ENCODE measurements at regions not wholly inside any gene's neighbourhood (a gene's known extent, or its start where the extent isn't known, plus 50 kb on each side); places are given as distances from the start of the nearest gene placed in this dataset.
"Not testable (repeated sequence)": the region's sequence is repeated elsewhere in the genome, so short reads cannot be mapped to it uniquely, and the experiment has no call there.

- Histone ChIP-seq H3K4me1 (peaks cover 0 to 8% (median 0%) of the 10 kb centered on the region in 4 donors), H3K9me3 (no peaks in the 10 kb centered on the region), H3K27ac (no peak overlapping the region), H3K27me3 (no peaks in the 10 kb centered on the region), H3K4me3 (no peak overlapping the region), H3K36me3 (no peaks in the 10 kb centered on the region)
- DNase-seq (no peak), ATAC-seq (no peak)
- TF ChIP-seq POLR2A (IDR thresholded peaks at IDR 0.05): no peak
- TF ChIP-seq, protein P1, sequence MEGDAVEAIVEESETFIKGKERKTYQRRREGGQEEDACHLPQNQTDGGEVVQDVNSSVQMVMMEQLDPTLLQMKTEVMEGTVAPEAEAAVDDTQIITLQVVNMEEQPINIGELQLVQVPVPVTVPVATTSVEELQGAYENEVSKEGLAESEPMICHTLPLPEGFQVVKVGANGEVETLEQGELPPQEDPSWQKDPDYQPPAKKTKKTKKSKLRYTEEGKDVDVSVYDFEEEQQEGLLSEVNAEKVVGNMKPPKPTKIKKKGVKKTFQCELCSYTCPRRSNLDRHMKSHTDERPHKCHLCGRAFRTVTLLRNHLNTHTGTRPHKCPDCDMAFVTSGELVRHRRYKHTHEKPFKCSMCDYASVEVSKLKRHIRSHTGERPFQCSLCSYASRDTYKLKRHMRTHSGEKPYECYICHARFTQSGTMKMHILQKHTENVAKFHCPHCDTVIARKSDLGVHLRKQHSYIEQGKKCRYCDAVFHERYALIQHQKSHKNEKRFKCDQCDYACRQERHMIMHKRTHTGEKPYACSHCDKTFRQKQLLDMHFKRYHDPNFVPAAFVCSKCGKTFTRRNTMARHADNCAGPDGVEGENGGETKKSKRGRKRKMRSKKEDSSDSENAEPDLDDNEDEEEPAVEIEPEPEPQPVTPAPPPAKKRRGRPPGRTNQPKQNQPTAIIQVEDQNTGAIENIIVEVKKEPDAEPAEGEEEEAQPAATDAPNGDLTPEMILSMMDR (IDR thresholded peaks at IDR 0.05): no peak
- intact Hi-C loops (cut with DNase I): no loop called here
- WGBS (ENCODE audit: insufficient coverage, low coverage, low lambda C conversion rate, missing lambda C conversion rate): 71% methylated on average over 9 of the region's 10 CpGs
Measured at GRCh38 chr1:58190267-58190988, 356.1 kb downstream of the OMA1 start.

DNA sequence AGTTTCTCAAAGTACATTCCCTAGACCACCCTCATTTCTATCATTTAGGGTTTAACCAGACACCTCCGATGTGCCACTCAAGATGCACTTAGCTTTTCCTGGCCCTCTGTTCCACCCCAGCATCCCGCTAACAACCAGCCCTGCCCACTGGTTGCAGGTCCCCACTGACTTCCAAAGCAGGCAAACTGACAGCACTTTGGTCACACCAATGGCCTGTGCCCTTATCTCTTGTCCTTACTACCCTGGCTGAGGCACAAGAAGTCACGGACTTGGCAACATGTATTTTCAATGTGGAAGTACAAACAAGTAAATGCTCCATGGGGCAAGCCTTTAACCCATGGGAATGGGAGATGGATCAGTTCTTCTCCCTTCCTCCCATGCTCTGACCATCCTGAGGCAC is 357.1 kb downstream of the OMA1 start:
- Histone ChIP-seq H3K27ac (no peak overlapping the region), H3K4me3 (no peak overlapping the region), H3K36me3 (no peaks in the 10 kb centered on the region), H3K4me1 (peaks cover 0 to 9% (median 0%) of the 10 kb centered on the region in 4 donors), H3K9me3 (no peaks in the 10 kb centered on the region), H3K27me3 (no peaks in the 10 kb centered on the region)
- 35% methylated on average over 3 of the region's 3 CpGs for WGBS (ENCODE audit: insufficient coverage, low coverage, low lambda C conversion rate, missing lambda C conversion rate)
- TF ChIP-seq POLR2A (IDR thresholded peaks at IDR 0.05): no peak
- TF ChIP-seq, protein P1 (IDR thresholded peaks at IDR 0.05): no peak
- ATAC-seq (peak; percentile 38 to 86 (median 68)), DNase-seq (peak in 2 of 3 donors; percentile 44 to 65)
- intact Hi-C loops (cut with DNase I): no loop called here

DNA sequence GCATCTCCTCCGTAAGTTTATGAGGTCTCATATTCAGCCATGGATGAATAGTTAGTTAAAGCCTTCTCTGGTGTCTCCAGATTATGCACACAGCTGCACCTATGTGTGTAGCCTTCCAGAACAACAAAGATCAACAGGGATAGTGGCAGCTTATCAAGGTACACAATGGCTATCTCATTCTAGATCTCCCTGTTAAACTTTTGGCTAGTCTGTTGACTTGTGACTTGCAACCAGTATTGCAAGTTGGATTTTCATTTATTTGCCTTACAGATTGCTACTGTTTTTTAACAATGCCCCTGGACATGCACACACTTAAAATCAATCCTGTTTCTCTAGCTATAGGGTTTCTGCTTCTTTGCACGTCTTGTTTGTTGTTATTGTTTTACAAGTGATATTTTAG is 363.2 kb downstream of the OMA1 start:
- Histone ChIP-seq H3K36me3 (no peaks in the 10 kb centered on the region), H3K27me3 (no peaks in the 10 kb centered on the region), H3K27ac (peak overlapping the region in 2 of 3 donors; percentile 29 to 41), H3K4me3 (no peak overlapping the region), H3K9me3 (no peaks in the 10 kb centered on the region), H3K4me1 (peaks cover 0 to 33% (median 14%) of the 10 kb centered on the region in 4 donors)
- TF ChIP-seq, protein P1 (IDR thresholded peaks at IDR 0.05): no peak
- TF ChIP-seq POLR2A (IDR thresholded peaks at IDR 0.05): no peak
- peak; percentile 98 to 99 (median 99) for ATAC-seq
- intact Hi-C loops (cut with DNase I): no loop called here
- WGBS (ENCODE audit: insufficient coverage, low coverage, low lambda C conversion rate, missing lambda C conversion rate): 8% methylated on average over 2 of the region's 2 CpGs
- no peak for DNase-seq

DNA sequence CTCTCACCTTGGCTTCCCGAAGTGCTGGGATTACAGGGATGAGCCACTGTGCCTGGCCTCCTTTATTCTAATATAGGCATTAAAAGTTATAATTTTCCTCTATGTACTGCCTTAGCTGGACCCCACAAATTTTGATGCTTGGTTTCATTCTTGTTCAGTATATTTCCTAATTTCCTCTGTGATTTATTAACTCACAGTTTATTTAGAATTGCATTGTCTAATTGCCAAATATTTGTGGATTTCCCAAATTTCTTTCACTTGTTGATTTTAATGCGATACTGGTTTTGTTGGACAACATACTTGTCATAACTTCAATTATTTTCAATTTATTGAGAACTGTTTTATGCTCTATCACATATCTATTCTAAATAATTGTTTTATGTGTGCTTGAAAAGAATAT is 366.0 kb downstream of the OMA1 start:
- H3K27me3 ChIP-seq: no peaks in the 10 kb centered on the region
- TF ChIP-seq, protein P1 (IDR thresholded peaks at IDR 0.05): no peak
- no peak for TF ChIP-seq POLR2A (IDR thresholded peaks at IDR 0.05)
- DNase-seq: no peak
- intact Hi-C loops (cut with DNase I): no loop called here
- peak in 3 of 4 donors; percentile 10 to 53 (median 21) for ATAC-seq
- peaks cover 0 to 33% (median 12%) of the 10 kb centered on the region in 4 donors for H3K4me1 ChIP-seq
- WGBS (ENCODE audit: insufficient coverage, low coverage, low lambda C conversion rate, missing lambda C conversion rate): 41% methylated on average over 2 of the region's 2 CpGs
- no peak overlapping the region for H3K27ac ChIP-seq
- peak overlapping the region in 1 of 3 donors; percentile 4 for H3K4me3 ChIP-seq
- no peaks in the 10 kb centered on the region for H3K36me3 ChIP-seq
- no peaks in the 10 kb centered on the region for H3K9me3 ChIP-seq

DNA sequence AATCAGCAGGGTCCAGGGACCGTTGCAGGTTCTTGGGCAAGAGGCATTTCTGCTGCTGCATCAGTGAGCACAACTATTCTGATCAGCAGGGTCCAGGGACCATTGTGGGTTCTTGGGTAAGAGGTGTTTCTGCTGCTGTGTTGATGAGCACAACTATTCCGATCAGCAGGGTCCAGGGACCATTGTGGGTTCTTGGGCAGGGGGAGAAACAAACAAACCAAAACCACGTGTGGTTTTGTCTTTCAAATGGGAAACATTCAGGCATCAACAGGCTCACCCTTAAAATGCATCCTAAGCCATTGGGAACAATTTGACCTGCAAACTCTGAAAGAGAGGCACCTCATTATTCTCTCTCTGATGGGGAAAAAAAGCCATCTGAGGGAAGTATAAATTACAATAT is 377.4 kb downstream of the OMA1 start:
- 50% methylated on average over 2 of the region's 3 CpGs for whole genome bisulfite sequencing (ENCODE audit: insufficient coverage, low coverage, low lambda C conversion rate, missing lambda C conversion rate)
- H3K4me3 ChIP-seq; intact Hi-C loops (cut with DNase I); DNase-seq; H3K4me1 ChIP-seq; ATAC-seq; H3K27me3 ChIP-seq; H3K36me3 ChIP-seq; H3K9me3 ChIP-seq; H3K27ac ChIP-seq: not testable (repeated sequence)

GRCh38 chr1:58167131-58167530 is 379.4 kb downstream of the OMA1 start:
- ATAC-seq; H3K4me3 ChIP-seq; H3K27me3 ChIP-seq; intact Hi-C loops (cut with DNase I); H3K27ac ChIP-seq; H3K4me1 ChIP-seq; H3K9me3 ChIP-seq; DNase-seq; H3K36me3 ChIP-seq: not testable (repeated sequence)
- WGBS (ENCODE audit: insufficient coverage, low coverage, low lambda C conversion rate, missing lambda C conversion rate): 86% methylated on average over 1 of the region's 1 CpG
